RWPE1 (cell line): ENCODE measurements at regions not wholly inside any gene's neighbourhood (a gene's known extent, or its start where the extent isn't known, plus 50 kb on each side); places are given as distances from the start of the nearest gene placed in this dataset.
"Not testable (repeated sequence)": the region's sequence is repeated elsewhere in the genome, so short reads cannot be mapped to it uniquely, and the experiment has no call there.

Experiments used
- CTCF ChIA-PET: fragments of 350-600 bp; sonication (Branson Sonifier 250); formaldehyde crosslinking; extraction: SDS; loops from one replicate; lab custom pipeline; 2021; lab: Yijun Ruan, JAX
- POLR2A ChIA-PET: fragments of 400-600 bp; formaldehyde crosslinking; extraction: SDS; loops from one replicate; lab custom pipeline; 2020; ENCODE audit warnings: antibody characterized with exemption; ENCODE audit not compliant: low non-redundant PET; lab: Yijun Ruan, JAX
- DNase-seq: peaks from one replicate; pipeline ENCODE4 v3.0.0; 2012; ENCODE audit warnings: low spot score
- H3K27ac ChIP-seq: fragments of 450-650 bp; 2 replicates; pipeline ENCODE4 v1.5.1; 2017
- CTCF ChIP-seq: fragments of 450-650 bp; conservative IDR thresholded peaks from 2 replicates; pipeline ENCODE4 v1.5.1; 2017; ENCODE audit warnings: low read depth, mild to moderate bottlenecking

GRCh38 chr17:22718689-22719088, 1026.4 kb downstream of the KCNJ18 start:
- no peak for DNase-seq
- no peak for TF ChIP-seq CTCF
- ChIA-PET CTCF (no interaction called here), POLR2A (no interaction called here)
- no peak overlapping the region for H3K27ac ChIP-seq

GRCh38 chr17:22741066-22741465, 1048.7 kb downstream of the KCNJ18 start:
- H3K27ac ChIP-seq, CTCF ChIA-PET, DNase-seq, POLR2A ChIA-PET: not testable (repeated sequence)
